Stomach (tissue), 8 donors: ENCODE measurements at regions not wholly inside any gene's neighbourhood (a gene's known extent, or its start where the extent isn't known, plus 50 kb on each side); places are given as distances from the start of the nearest gene placed in this dataset.

ENCODE experiments used
- DNase-seq, 2 donors: peaks; one replicate each; pipeline versions ENCODE4 v3.0.0 to v3.0.0-alpha.2; 2013 to 2019
- H3K27ac ChIP-seq, 5 donors: fragments of 200-600 bp in 4 of 5; sonication (generic) in 4 of 5; one replicate each; pipeline ENCODE4 v1.5.1; 2013 to 2019; ENCODE audit warnings: mild to moderate bottlenecking in 1 of 5, moderate library complexity in 1 of 5
- H3K27me3 ChIP-seq, 3 donors: fragments of 200-600 bp; sonication (generic); one replicate each; pipeline ENCODE4 v1.5.1; 2017 to 2019; ENCODE audit warnings: mixed run types in 1 of 3
- H3K36me3 ChIP-seq, 4 donors: fragments of 200-600 bp; sonication (generic); 1 replicate in 3 of 4; 2 replicates in 1 of 4; pipeline ENCODE4 v1.5.1; 2016 to 2019
- H3K4me1 ChIP-seq, 4 donors: fragments of 200-600 bp; sonication (generic); one replicate each; pipeline ENCODE4 v1.5.1; 2016 to 2019
- H3K4me3 ChIP-seq, 4 donors: fragments of 200-600 bp; sonication (generic) in 3 of 4; one replicate each; pipeline ENCODE4 v1.5.1; 2016 to 2019; ENCODE audit warnings: mild to moderate bottlenecking in 1 of 4
- H3K9me3 ChIP-seq, 4 donors: fragments of 200-600 bp; sonication (generic); one replicate each; pipeline ENCODE4 v1.5.1; 2016 to 2019
- CTCF ChIP-seq, 7 experiments: fragments of 450-650 bp in 4 of 7; fragments of 200-600 bp in 3 of 7; sonication (generic) in 3 of 7; IDR thresholded peaks; one replicate each; pipeline ENCODE4 v1.5.1; 2016 to 2019; ENCODE audit warnings: antibody characterized with exemption in 7 of 7, control low read depth in 2 of 7, mild to moderate bottlenecking in 1 of 7
- EP300 ChIP-seq: sonication (generic); formaldehyde crosslinking; IDR thresholded peaks from one replicate; pipeline ENCODE4 v1.6.1; 2017; ENCODE audit warnings: antibody characterized with exemption
- POLR2A ChIP-seq, 4 donors: fragments of 450-650 bp; IDR thresholded peaks; one replicate each; pipeline ENCODE4 v1.6.1; 2016; ENCODE audit warnings: antibody characterized with exemption in 4 of 4, control low read depth in 2 of 4, mild to moderate bottlenecking in 1 of 4, moderate library complexity in 1 of 4
- POLR2AphosphoS5 ChIP-seq, 3 donors: sonication (generic); formaldehyde crosslinking; IDR thresholded peaks; one replicate each; pipeline ENCODE4 v1.6.1; 2016; ENCODE audit warnings: antibody characterized with exemption in 3 of 3
- WGBS, 5 donors: extraction: QIAGEN DNeasy Blood & Tissue Kit in 3 of 5; methylation state at CpG; one replicate each; pipeline versions ENCODE4 v1.1.5 to v1.1.7; 2013 to 2018; 5-methylcytosine and 5-hydroxymethylcytosine counted together
- intact Hi-C: fragments of 100-400 bp; cut with DNase I; formaldehyde crosslinking; loops from one replicate; pipeline ENCODE4 v1.15.1; 2023; ENCODE audit warnings: low total_unique reads
- donor health status: healthy with polysubstance abuse.
- donor health status: Bipolar disorder and iron deficiency.
- donor health status: healthy.

DNA sequence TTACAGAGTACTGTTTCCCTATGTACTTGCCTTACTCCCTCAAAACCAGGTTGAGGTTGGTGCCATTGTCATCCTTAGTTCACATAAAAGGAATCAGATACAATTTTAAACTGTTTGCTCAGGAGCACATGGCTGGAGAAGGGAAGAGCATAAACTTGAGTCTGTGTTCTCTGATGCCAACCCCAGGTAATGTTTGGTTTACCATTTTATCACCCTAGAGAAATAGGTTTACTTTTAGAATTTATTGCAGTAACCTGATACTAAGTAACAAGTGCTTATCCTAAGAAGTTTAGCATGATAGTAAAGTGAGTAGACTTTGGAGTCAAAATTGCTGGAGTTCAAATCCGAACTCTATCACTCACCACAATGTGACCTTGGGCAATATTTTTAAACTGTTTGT lies 86.3 kb downstream of the RFPL4B start:
- WGBS, 5 donors: 28 to 75% (median 45%) methylated on average over 1 of the region's 1 CpG
- Histone ChIP-seq H3K9me3 (no peaks in the 10 kb centered on the region), H3K4me1 (peaks cover 0 to 23% (median 9%) of the 10 kb centered on the region in 4 donors), H3K36me3 (no peaks in the 10 kb centered on the region), H3K27me3 (no peaks in the 10 kb centered on the region), H3K27ac (peak overlapping the region in 1 of 5 donors; percentile 4), H3K4me3 (no peak overlapping the region)
- intact Hi-C loops: no loop called here
- DNase-seq: no peak
- TF ChIP-seq POLR2AphosphoS5 (IDR thresholded peaks at IDR 0.05) (no peak), CTCF (IDR thresholded peaks at IDR 0.05) (no peak), POLR2A (IDR thresholded peaks at IDR 0.05) (no peak), EP300 (no peak)

GRCh38 chr6:112434896-112435435 lies 87.8 kb downstream of the RFPL4B start:
- Histone ChIP-seq H3K27me3 (no peaks in the 10 kb centered on the region), H3K36me3 (no peaks in the 10 kb centered on the region), H3K9me3 (no peaks in the 10 kb centered on the region), H3K27ac (no peak overlapping the region), H3K4me3 (no peak overlapping the region), H3K4me1 (peaks cover 0 to 26% (median 14%) of the 10 kb centered on the region in 4 donors)
- WGBS, 5 donors: 89 to 97% (median 91%) methylated on average over 2 of the region's 2 CpGs
- no peak for TF ChIP-seq CTCF (IDR thresholded peaks at IDR 0.05)
- TF ChIP-seq POLR2AphosphoS5 (IDR thresholded peaks at IDR 0.05): no peak
- TF ChIP-seq POLR2A (IDR thresholded peaks at IDR 0.05): no peak
- no peak for TF ChIP-seq EP300
- DNase-seq: no peak
- intact Hi-C loops: no loop called here

DNA sequence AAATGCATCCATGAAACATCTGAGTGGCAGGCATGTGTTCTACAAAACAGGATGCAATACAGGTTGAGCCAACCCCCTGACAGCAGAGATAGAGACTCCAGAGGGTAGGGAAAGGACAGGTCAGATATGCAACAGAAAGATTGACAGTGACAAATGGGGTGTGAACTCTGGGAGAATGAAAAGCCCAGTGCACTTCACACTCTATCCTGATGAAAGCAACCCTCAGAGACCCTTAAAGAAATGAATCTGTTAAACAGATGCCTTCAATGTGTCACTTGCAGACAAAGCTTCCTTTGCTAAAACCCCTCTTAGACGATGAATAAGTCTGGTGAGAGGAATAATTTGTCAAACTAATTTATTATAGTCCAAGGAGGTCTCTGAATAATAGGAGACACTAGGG lies 89.9 kb downstream of the RFPL4B start:
- TF ChIP-seq POLR2AphosphoS5 (IDR thresholded peaks at IDR 0.05): no peak
- no peak for TF ChIP-seq EP300
- no peak for TF ChIP-seq CTCF (IDR thresholded peaks at IDR 0.05)
- no peak for TF ChIP-seq POLR2A (IDR thresholded peaks at IDR 0.05)
- Histone ChIP-seq H3K27me3 (no peaks in the 10 kb centered on the region), H3K4me3 (no peak overlapping the region), H3K9me3 (no peaks in the 10 kb centered on the region), H3K36me3 (no peaks in the 10 kb centered on the region), H3K27ac (no peak overlapping the region), H3K4me1 (peaks cover 0 to 40% (median 14%) of the 10 kb centered on the region in 4 donors)
- DNase-seq: no peak
- intact Hi-C loops: no loop called here
- 65 to 78% (median 75%) methylated on average over 1 of the region's 1 CpG for WGBS, 5 donors

DNA sequence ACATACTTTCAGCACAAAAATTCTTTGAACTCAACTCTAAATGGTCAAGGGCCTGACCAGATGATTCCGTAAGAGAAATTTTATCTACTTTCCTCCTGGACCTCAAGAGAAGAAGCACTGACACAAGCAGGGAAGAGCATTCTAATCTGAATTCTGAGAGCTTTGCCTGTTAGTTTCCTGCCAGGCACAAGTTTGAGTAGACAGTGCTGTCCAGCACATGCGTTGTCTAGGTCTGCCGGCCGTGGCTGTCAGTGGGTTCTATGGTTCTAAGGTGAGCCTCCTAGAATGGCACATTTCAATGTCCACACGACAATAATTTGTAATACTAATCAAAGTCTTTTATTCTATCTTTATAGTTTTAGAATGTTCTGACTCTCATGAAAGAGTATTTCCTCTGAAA lies 91.9 kb downstream of the RFPL4B start:
- H3K36me3 ChIP-seq: no peaks in the 10 kb centered on the region
- H3K27ac ChIP-seq: no peak overlapping the region
- 50 to 69% (median 53%) methylated on average over 5 of the region's 5 CpGs for WGBS, 5 donors
- DNase-seq: peak in 1 of 2 donors; percentile 20
- H3K27me3 ChIP-seq: no peaks in the 10 kb centered on the region
- TF ChIP-seq POLR2A (IDR thresholded peaks at IDR 0.05) (no peak), POLR2AphosphoS5 (IDR thresholded peaks at IDR 0.05) (no peak), CTCF (IDR thresholded peaks at IDR 0.05) (no peak), EP300 (no peak)
- no peak overlapping the region for H3K4me3 ChIP-seq
- H3K9me3 ChIP-seq: no peaks in the 10 kb centered on the region
- H3K4me1 ChIP-seq: peaks cover 0 to 42% (median 17%) of the 10 kb centered on the region in 4 donors
- intact Hi-C loops: no loop called here
